K562 (cell line): ENCODE measurements at regions not wholly inside any gene's neighbourhood (a gene's known extent, or its start where the extent isn't known, plus 50 kb on each side); places are given as distances from the start of the nearest gene placed in this dataset.

Experiments
- ATAC-seq: fragments of 200-7000 bp; cut with Tn5 transposase; 3 replicates; pipeline ENCODE4 v1.9.1; 2020; ENCODE audit warnings: moderate library complexity
- BruUV-seq: library from RNA; stranded (reverse); fragments of 400-500 nt; replicated peaks from 2 replicates; lab custom pipeline; 2021; lab: Mats Ljungman, UMichigan
- CTCF ChIA-PET: fragments of 300-600 bp; formaldehyde crosslinking; extraction: SDS; loops from one replicate; lab custom pipeline; 2021; ENCODE audit warnings: low intra/inter-chr PET ratio; lab: Yijun Ruan, JAX
- POLR2A ChIA-PET: fragments of 300-600, 350-650 bp; sonication (Branson Sonifier 250); formaldehyde crosslinking; extraction: SDS; loops from one replicate; lab custom pipeline; 2021; ENCODE audit warnings: antibody characterized with exemption, inconsistent platforms; lab: Yijun Ruan, JAX
- DNase-seq, 4 experiments: peaks; one replicate each; pipeline versions ENCODE4 v3.0.0 to v3.0.0-alpha.2; 2011 to 2018; ENCODE audit warnings: low spot score in 3 of 4, mixed read lengths in 3 of 4; ENCODE audit errors: extremely low read depth in 1 of 4
- FAIRE-seq: peaks from 2 replicates; lab custom pipeline; 2011; peaks lifted over from hg19 to GRCh38; lab: Jason Lieb, UNC
- H2AFZ ChIP-seq: 2 replicates; pipeline ENCODE4 v1.6.0; 2011; ENCODE audit warnings: low read depth, low read length, control low read depth, inconsistent platforms
- H3K27ac ChIP-seq: fragments of 200-600 bp; 3 replicates; pipeline ENCODE4 v1.8.0; 2011; ENCODE audit warnings: low read depth, mild to moderate bottlenecking, control low read depth, inconsistent platforms, low read length, moderate library complexity, mixed read lengths; ENCODE audit errors: extremely low read depth
- H3K27me3 ChIP-seq, 2 experiments: fragments of 300-600 bp in 1 of 2; 2 replicates in 1 of 2; 3 replicates in 1 of 2; pipeline versions ENCODE4 v1.6.0 to v1.8.0; 2011; ENCODE audit warnings: inconsistent platforms in 2 of 2, low read length in 2 of 2, mild to moderate bottlenecking in 1 of 2, mixed read lengths in 1 of 2, moderate library complexity in 1 of 2; ENCODE audit not compliant: control insufficient read depth in 2 of 2, insufficient read depth in 2 of 2
- H3K36me3 ChIP-seq: fragments of 300-600 bp; 3 replicates; pipeline ENCODE4 v1.8.0; 2011; ENCODE audit warnings: mild to moderate bottlenecking, low read length, inconsistent platforms; ENCODE audit not compliant: control insufficient read depth, insufficient read depth
- H3K4me1 ChIP-seq, 2 experiments: fragments of 200-600 bp in 1 of 2; replicated peaks in 1 of 2; 2 replicates in 1 of 2; 3 replicates in 1 of 2; pipeline versions ENCODE4 v1.5.1 to v1.8.0; 2011; ENCODE audit warnings: inconsistent platforms in 2 of 2, low read length in 2 of 2, mild to moderate bottlenecking in 1 of 2, mixed read lengths in 1 of 2, moderate library complexity in 1 of 2; ENCODE audit not compliant: control insufficient read depth in 2 of 2, insufficient read depth in 2 of 2
- H3K4me2 ChIP-seq: 2 replicates; pipeline ENCODE4 v1.6.1; 2011; ENCODE audit warnings: low read length, control low read depth, inconsistent platforms, mixed read lengths; ENCODE audit not compliant: insufficient read depth
- H3K4me3 ChIP-seq: fragments of 200-600 bp; sonication (generic), shearing (Covaris generic); 2 replicates; pipeline ENCODE4 v1.5.1; 2016; ENCODE audit warnings: control low read depth, inconsistent platforms
- H3K79me2 ChIP-seq: fragments of 200-600 bp; 3 replicates; pipeline ENCODE4 v1.8.0; 2011; ENCODE audit warnings: low read length, inconsistent platforms; ENCODE audit not compliant: control insufficient read depth, insufficient read depth
- H3K9ac ChIP-seq, 2 experiments: 2 replicates each; pipeline versions ENCODE4 v1.6.0 to v1.6.1; 2011; ENCODE audit warnings: low read depth in 2 of 2, low read length in 2 of 2, control low read depth in 1 of 2, inconsistent platforms in 1 of 2, mild to moderate bottlenecking in 1 of 2, mixed read lengths in 1 of 2; ENCODE audit not compliant: insufficient read depth in 1 of 2
- H3K9me1 ChIP-seq: one replicate; pipeline ENCODE4 v1.6.0; 2011; ENCODE audit warnings: inconsistent platforms, mild to moderate bottlenecking, low read length, moderate library complexity; ENCODE audit not compliant: control insufficient read depth, insufficient read depth
- H3K9me3 ChIP-seq: replicated peaks from 2 replicates; pipeline ENCODE4 v1.5.1; 2011; ENCODE audit warnings: low read depth, low read length, inconsistent platforms; ENCODE audit not compliant: control insufficient read depth, insufficient read depth
- H4K20me1 ChIP-seq: replicated peaks from 2 replicates; pipeline ENCODE4 v1.6.1; 2011; ENCODE audit warnings: low read length, inconsistent platforms, mixed read lengths; ENCODE audit not compliant: control insufficient read depth, insufficient read depth
- ADNP ChIP-seq: fragments of 200-800 bp; sonication (Bioruptor generic); IDR thresholded peaks from 2 replicates; pipeline ENCODE4 v1.6.1; 2016; ENCODE audit warnings: missing genetic modification characterization, missing compliant biosample characterization
- CHD4 ChIP-seq: fragments of 200-600 bp; sonication (generic); IDR thresholded peaks from 3 replicates; pipeline ENCODE4 v1.6.1; 2012; ENCODE audit warnings: low read depth, mild to moderate bottlenecking, mixed read lengths, low read length, inconsistent platforms; ENCODE audit not compliant: insufficient read depth, insufficient replicate concordance, poor library complexity, severe bottlenecking
- KDM1A ChIP-seq, 2 experiments: fragments of 450-650 bp; IDR thresholded peaks; 2 replicates each; pipeline ENCODE4 v1.6.1; 2016; ENCODE audit warnings: mild to moderate bottlenecking in 2 of 2
- NFIC ChIP-seq: fragments of 450-650 bp; IDR thresholded peaks from 2 replicates; pipeline ENCODE4 v1.6.1; 2017; ENCODE audit warnings: mild to moderate bottlenecking, inconsistent platforms
- TAF1 ChIP-seq: IDR thresholded peaks from 2 replicates; pipeline ENCODE4 v1.6.1; 2011; ENCODE audit warnings: mild to moderate bottlenecking, low read length, moderate library complexity; ENCODE audit not compliant: insufficient read depth, control insufficient read depth, severe bottlenecking; ENCODE audit errors: extremely low read depth
- ZHX1 ChIP-seq: fragments of 150-350 bp; conservative IDR thresholded peaks from 2 replicates; pipeline ENCODE4 v1.6.1; 2014; ENCODE audit warnings: low read length
- ZNF347 ChIP-seq: fragments of 450-650 bp; formaldehyde crosslinking; IDR thresholded peaks from 2 replicates; pipeline ENCODE4 v1.4.0; 2020; ENCODE audit warnings: low read depth, mild to moderate bottlenecking, moderate library complexity
- WGBS: fragments of 100-300 bp; shearing (Covaris generic); methylation state at CpG from one replicate; pipeline ENCODE4 v1.1.6; 2016; ENCODE audit warnings: low coverage, mixed read lengths; ENCODE audit not compliant: insufficient coverage; ENCODE audit errors: missing lambda C conversion rate; 5-methylcytosine and 5-hydroxymethylcytosine counted together
- in situ Hi-C: fragments of 300-500 bp; cut with MboI; formaldehyde crosslinking; loops from 4 replicates; pipeline ENCODE4 v1.15.0; 2018; ENCODE audit warnings: inconsistent platforms, mixed read lengths
- intact Hi-C: fragments of 100-400 bp; cut with micrococcal nuclease; formaldehyde crosslinking; loops from 2 replicates; pipeline ENCODE4 v1.14.2; 2022

GRCh38 chr15:69755551-69756310, 303.1 kb downstream of the RPLP1 start:
- no peak for FAIRE-seq

More at GRCh38 chr15:69755551-69756310, 303.1 kb downstream of the RPLP1 start:
- no peaks in the 10 kb centered on the region; a peak in 1 of 5 replicates for H3K4me1 ChIP-seq
- H2AFZ ChIP-seq, result no peak overlapping the region
- no peak overlapping the region for H3K4me2 ChIP-seq
- H3K36me3 ChIP-seq, result no peaks in the 10 kb centered on the region
- 1% methylated on average over 7 of the region's 7 CpGs for WGBS
- TF ChIP-seq ADNP (tag) (no peak), TAF1 (no peak), ZHX1 (no peak), KDM1A (IDR thresholded peaks at IDR 0.05) (no peak), ZNF347 (CRISPR knock-in tag) (no peak), NFIC (no peak), CHD4 (no peak)
- ChIA-PET POLR2A (no interaction called here), CTCF (no interaction called here)
- no peak overlapping the region for H3K27ac ChIP-seq
- no TSS peak for BruUV-seq
- no peak overlapping the region for H3K9ac ChIP-seq
- DNase-seq, result no peak
- H3K4me3 ChIP-seq, result no peak overlapping the region
- no peak for ATAC-seq
- in situ Hi-C loops, result no loop called here
- no peaks in the 10 kb centered on the region for H3K9me3 ChIP-seq
- no peaks in the 10 kb centered on the region for H3K9me1 ChIP-seq
- intact Hi-C loops, result no loop called here
- no peaks in the 10 kb centered on the region for H3K79me2 ChIP-seq
- no peaks in the 10 kb centered on the region; a peak in 1 of 5 replicates for H3K27me3 ChIP-seq
- no peaks in the 10 kb centered on the region for H4K20me1 ChIP-seq
